Left lung (tissue), 4 donors: ENCODE measurements at regions not wholly inside any gene's neighbourhood (a gene's known extent, or its start where the extent isn't known, plus 50 kb on each side); places are given as distances from the start of the nearest gene placed in this dataset.
A peak's percentile ranks its signal among the peaks of the same experiment; 100 is the strongest.

Experiments used
- ATAC-seq: fragments of 200-7000 bp; cut with Tn5 transposase; one replicate; pipeline ENCODE4 v1.9.1; 2020; ENCODE audit warnings: moderate library complexity
- DNase-seq, 4 donors: peaks; one replicate each; pipeline ENCODE4 v3.0.0-alpha.2; 2013 to 2020
- H3K27ac ChIP-seq, 2 donors: fragments of 200-600 bp; sonication (generic) in 1 of 2; one replicate each; pipeline versions ENCODE4 v1.5.0 to v1.8.0; 2020 to 2021
- H3K27me3 ChIP-seq, 2 donors: fragments of 200-600 bp; sonication (generic) in 1 of 2; one replicate each; pipeline versions ENCODE4 v1.5.0 to v1.8.0; 2020 to 2021
- H3K36me3 ChIP-seq, 2 donors: fragments of 200-600 bp; sonication (generic) in 1 of 2; one replicate each; pipeline versions ENCODE4 v1.5.0 to v1.8.0; 2020 to 2021
- H3K4me1 ChIP-seq, 2 donors: fragments of 200-600 bp; one replicate each; pipeline ENCODE4 v1.8.0; 2021
- H3K4me3 ChIP-seq, 2 donors: fragments of 200-600 bp; sonication (generic) in 1 of 2; one replicate each; pipeline versions ENCODE4 v1.5.0 to v1.8.0; 2020 to 2021; ENCODE audit warnings: mild to moderate bottlenecking in 1 of 2
- H3K9me3 ChIP-seq, 2 donors: fragments of 200-600 bp; sonication (generic) in 1 of 2; one replicate each; pipeline versions ENCODE4 v1.5.0 to v1.8.0; 2020 to 2021
- intact Hi-C, 2 donors: fragments of 100-400 bp; cut with DNase I; formaldehyde crosslinking; loops; one replicate each; pipeline versions ENCODE4 v1.11.2 to v1.14.2; 2022
- TF ChIP-seq, protein P1 (sequence below), 2 donors: fragments of 200-600 bp; sonication (generic) in 1 of 2; IDR thresholded peaks; one replicate each; pipeline versions ENCODE4 v1.5.0 to v1.8.0; 2021; ENCODE audit warnings: antibody characterized with exemption in 2 of 2
- donor health status: DM: no; HTN: yes; CAD: no.
- donor health status: DM: no; HTN: no; CAD: no.

DNA sequence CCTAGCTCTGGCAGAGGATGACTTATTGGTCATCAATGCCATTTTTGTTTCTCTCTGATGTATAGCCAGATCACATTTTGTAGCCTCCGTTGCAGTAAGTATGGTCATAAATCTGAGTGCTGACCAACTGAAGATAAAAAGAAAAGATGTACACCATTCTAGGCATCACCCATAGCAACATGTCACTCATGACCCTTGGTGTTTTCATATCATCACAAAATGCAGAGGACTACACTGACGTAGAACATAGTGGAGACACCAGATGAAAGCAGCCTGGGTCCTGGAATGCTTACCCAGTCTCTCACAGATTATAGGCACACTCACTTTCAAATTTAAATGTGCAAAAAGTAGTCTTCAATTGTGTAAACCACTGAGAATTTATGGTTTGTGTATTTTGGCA lies 172.8 kb downstream of the PDHA2 start:
- Histone ChIP-seq H3K4me1 (no peaks in the 10 kb centered on the region), H3K4me3 (no peak overlapping the region), H3K9me3 (peaks cover 0 to 4% of the 10 kb centered on the region in 2 donors), H3K27me3 (no peaks in the 10 kb centered on the region), H3K27ac (no peak overlapping the region), H3K36me3 (no peaks in the 10 kb centered on the region)
- DNase-seq: no peak
- TF ChIP-seq, protein P1, sequence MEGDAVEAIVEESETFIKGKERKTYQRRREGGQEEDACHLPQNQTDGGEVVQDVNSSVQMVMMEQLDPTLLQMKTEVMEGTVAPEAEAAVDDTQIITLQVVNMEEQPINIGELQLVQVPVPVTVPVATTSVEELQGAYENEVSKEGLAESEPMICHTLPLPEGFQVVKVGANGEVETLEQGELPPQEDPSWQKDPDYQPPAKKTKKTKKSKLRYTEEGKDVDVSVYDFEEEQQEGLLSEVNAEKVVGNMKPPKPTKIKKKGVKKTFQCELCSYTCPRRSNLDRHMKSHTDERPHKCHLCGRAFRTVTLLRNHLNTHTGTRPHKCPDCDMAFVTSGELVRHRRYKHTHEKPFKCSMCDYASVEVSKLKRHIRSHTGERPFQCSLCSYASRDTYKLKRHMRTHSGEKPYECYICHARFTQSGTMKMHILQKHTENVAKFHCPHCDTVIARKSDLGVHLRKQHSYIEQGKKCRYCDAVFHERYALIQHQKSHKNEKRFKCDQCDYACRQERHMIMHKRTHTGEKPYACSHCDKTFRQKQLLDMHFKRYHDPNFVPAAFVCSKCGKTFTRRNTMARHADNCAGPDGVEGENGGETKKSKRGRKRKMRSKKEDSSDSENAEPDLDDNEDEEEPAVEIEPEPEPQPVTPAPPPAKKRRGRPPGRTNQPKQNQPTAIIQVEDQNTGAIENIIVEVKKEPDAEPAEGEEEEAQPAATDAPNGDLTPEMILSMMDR (IDR thresholded peaks at IDR 0.05): no peak
- no peak for ATAC-seq
- intact Hi-C loops: no loop called here

DNA sequence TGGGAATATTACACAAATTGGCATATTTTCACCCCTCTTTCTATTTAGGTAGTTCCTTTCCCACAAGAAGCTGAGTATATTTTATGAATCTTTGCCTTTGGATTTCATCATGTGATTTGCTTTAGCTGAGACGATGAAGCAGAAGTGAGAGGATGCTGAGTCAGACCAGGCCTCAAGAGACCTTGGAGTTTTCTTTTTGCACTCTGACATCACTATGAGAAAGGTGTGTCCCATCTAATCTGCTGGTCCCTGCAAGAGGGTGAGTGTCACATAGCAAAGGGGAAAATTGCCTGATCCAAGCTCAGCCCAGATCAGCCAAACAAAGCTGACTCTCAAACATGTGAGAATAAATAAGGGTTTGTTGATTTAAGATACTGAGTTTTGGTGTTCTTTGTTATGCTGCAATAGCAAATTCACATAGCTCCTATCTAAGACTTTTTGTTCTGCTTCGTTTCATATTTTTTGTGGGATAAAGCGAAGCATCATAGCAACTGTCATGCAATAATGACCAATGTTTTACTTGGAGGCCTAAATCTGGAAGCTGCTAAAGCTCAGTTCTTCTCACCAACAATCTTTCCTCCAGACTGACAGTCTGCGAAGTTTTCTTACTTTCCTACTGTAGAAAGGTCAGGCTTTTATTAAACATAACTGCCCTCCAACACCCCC lies 176.9 kb downstream of the PDHA2 start:
- H3K4me1 ChIP-seq: no peaks in the 10 kb centered on the region
- no peaks in the 10 kb centered on the region for H3K36me3 ChIP-seq
- no peaks in the 10 kb centered on the region for H3K9me3 ChIP-seq
- TF ChIP-seq, protein P1 (IDR thresholded peaks at IDR 0.05): no peak
- H3K27me3 ChIP-seq: no peaks in the 10 kb centered on the region
- DNase-seq (no peak), ATAC-seq (no peak)
- intact Hi-C loops: no loop called here
- no peak overlapping the region for H3K4me3 ChIP-seq
- H3K27ac ChIP-seq: no peak overlapping the region

DNA sequence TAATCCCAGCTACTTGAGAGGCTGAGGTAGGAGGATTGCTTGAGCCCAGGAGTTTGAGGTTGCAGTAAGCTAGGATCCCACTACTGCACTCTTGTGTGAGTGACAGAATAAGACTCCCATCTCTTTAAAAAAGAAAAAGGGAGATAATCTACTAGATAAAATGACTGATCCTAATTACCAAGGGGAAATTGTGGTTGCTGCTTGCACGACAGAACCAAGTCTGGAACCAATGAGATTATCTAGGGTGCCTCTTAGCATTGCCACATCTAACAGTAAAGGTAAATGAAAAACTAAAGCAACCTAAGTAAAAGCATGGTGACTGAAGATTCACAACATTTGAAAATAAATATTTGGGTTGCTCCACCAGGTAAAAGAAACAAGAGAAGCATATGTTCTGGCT lies 185.1 kb downstream of the PDHA2 start:
- Histone ChIP-seq H3K27me3 (no peaks in the 10 kb centered on the region), H3K27ac (no peak overlapping the region), H3K9me3 (peaks cover 0 to 4% of the 10 kb centered on the region in 2 donors), H3K4me1 (no peaks in the 10 kb centered on the region), H3K4me3 (no peak overlapping the region), H3K36me3 (no peaks in the 10 kb centered on the region)
- DNase-seq (no peak), ATAC-seq (no peak)
- intact Hi-C loops: no loop called here
- TF ChIP-seq, protein P1 (IDR thresholded peaks at IDR 0.05): no peak

DNA sequence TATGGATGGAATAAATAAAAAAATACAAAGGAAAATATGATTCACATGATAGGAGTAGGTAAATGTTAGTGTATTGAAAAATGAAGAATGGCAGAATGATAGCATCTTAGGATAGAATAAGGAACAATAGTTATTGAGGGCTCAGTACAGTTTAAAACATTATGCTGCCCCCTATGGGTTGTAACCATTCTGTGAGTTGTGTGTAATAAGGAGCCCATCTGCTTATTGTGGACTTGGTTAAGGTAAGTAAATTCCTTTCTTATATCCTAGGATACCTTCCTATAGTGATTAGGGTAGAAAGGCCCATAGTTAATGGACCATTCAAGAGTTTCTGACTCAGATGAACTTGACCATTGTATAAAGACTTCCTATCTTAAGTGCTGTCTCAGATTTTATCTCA lies 195.8 kb downstream of the PDHA2 start:
- DNase-seq: peak in 1 of 4 donors; percentile 5
- ATAC-seq: peak; percentile 65

DNA sequence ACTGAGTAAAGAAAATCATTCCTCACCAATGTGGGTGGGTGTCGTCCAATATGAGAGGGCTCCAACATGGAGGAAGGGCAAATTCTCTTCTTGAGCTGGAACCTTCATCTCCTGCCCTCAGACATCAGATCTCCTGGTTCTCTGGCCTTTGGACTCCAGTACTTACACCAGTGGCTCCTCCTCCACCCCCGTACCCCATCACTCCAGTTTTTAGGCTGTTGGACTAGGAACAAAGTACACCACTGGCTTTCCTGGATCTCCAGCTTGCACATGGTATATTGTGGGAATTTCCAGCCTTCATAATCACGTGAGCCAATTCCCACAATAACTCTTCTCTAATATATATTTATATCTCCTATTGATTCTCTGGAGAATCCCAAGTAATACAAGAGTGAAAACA lies 196.9 kb downstream of the PDHA2 start:
- H3K4me1 ChIP-seq: no peaks in the 10 kb centered on the region
- intact Hi-C loops: no loop called here
- ATAC-seq (no peak), DNase-seq (no peak)
- no peak overlapping the region for H3K4me3 ChIP-seq
- TF ChIP-seq, protein P1 (IDR thresholded peaks at IDR 0.05): no peak
- H3K36me3 ChIP-seq: no peaks in the 10 kb centered on the region
- no peaks in the 10 kb centered on the region for H3K27me3 ChIP-seq
- H3K27ac ChIP-seq: no peak overlapping the region
- H3K9me3 ChIP-seq: no peaks in the 10 kb centered on the region

More for the DNA sequence above, 195.8 kb downstream of the PDHA2 start:
- Histone ChIP-seq H3K4me3 (no peak overlapping the region), H3K27ac (no peak overlapping the region), H3K4me1 (no peaks in the 10 kb centered on the region), H3K36me3 (no peaks in the 10 kb centered on the region), H3K9me3 (no peaks in the 10 kb centered on the region), H3K27me3 (no peaks in the 10 kb centered on the region)
- TF ChIP-seq, protein P1 (IDR thresholded peaks at IDR 0.05): peak in 1 of 2 donors; percentile 22
- intact Hi-C loops: no loop called here
